RWPE1 (cell line): ENCODE measurements at regions not wholly inside any gene's neighbourhood (a gene's known extent, or its start where the extent isn't known, plus 50 kb on each side); places are given as distances from the start of the nearest gene placed in this dataset.

Source experiments
- CTCF ChIA-PET: fragments of 350-600 bp; sonication (Branson Sonifier 250); formaldehyde crosslinking; extraction: SDS; loops from one replicate; lab custom pipeline; 2021; lab: Yijun Ruan, JAX
- POLR2A ChIA-PET: fragments of 400-600 bp; formaldehyde crosslinking; extraction: SDS; loops from one replicate; lab custom pipeline; 2020; ENCODE audit warnings: antibody characterized with exemption; ENCODE audit not compliant: low non-redundant PET; lab: Yijun Ruan, JAX
- DNase-seq: peaks from one replicate; pipeline ENCODE4 v3.0.0; 2012; ENCODE audit warnings: low spot score
- H3K27ac ChIP-seq: fragments of 450-650 bp; 2 replicates; pipeline ENCODE4 v1.5.1; 2017
- CTCF ChIP-seq: fragments of 450-650 bp; conservative IDR thresholded peaks from 2 replicates; pipeline ENCODE4 v1.5.1; 2017; ENCODE audit warnings: low read depth, mild to moderate bottlenecking

- ChIA-PET POLR2A (interaction anchor here (0.5 kb wide), 1 partner anchor 149 kb away, joined by 5 read pairs; no protein-coding TSS in a partner anchor), CTCF (no interaction called here)
- no peak for DNase-seq
- no peak for TF ChIP-seq CTCF
- no peak overlapping the region for H3K27ac ChIP-seq
Observed at GRCh38 chr7:98464558-98464940, 63.7 kb upstream of the BAIAP2L1 start.

GRCh38 chr7:98463837-98464557 is 63.1 kb upstream of the BAIAP2L1 start:
- CTCF ChIA-PET, result interaction anchor here (0.9 kb wide), 1 partner anchor 43 kb away, joined by 6 read pairs; no protein-coding TSS in a partner anchor
- TF ChIP-seq CTCF, result no peak
- H3K27ac ChIP-seq, result no peak overlapping the region
- DNase-seq, result no peak
- POLR2A ChIA-PET, result interaction anchor here (0.5 kb wide), 1 partner anchor 190 kb away, joined by 5 read pairs; no protein-coding TSS in a partner anchor

GRCh38 chr7:98462911-98463633 is 62.2 kb upstream of the BAIAP2L1 start:
- ChIA-PET CTCF (interaction anchor here (0.9 kb wide), 1 partner anchor 42 kb away, joined by 6 read pairs; no protein-coding TSS in a partner anchor), POLR2A (no interaction called here)
- no peak for TF ChIP-seq CTCF
- no peak overlapping the region for H3K27ac ChIP-seq
- DNase-seq, result no peak

- CTCF ChIA-PET, result interaction anchor here (0.6 to 1.4 kb wide), 3 partner anchors 43 to 303 kb away, joined by 3 to 8 read pairs (median 5); no protein-coding TSS in a partner anchor
- TF ChIP-seq CTCF, result no peak
- POLR2A ChIA-PET, result no interaction called here
- DNase-seq, result no peak
- H3K27ac ChIP-seq, result no peak overlapping the region
Observed at GRCh38 chr7:98460902-98461301, 60.0 kb upstream of the BAIAP2L1 start.

GRCh38 chr7:98459529-98459928 is 58.6 kb upstream of the BAIAP2L1 start:
- no peak for DNase-seq
- CTCF ChIA-PET, result no interaction called here
- H3K27ac ChIP-seq, result no peak overlapping the region
- TF ChIP-seq CTCF, result no peak
- POLR2A ChIA-PET, result no interaction called here

GRCh38 chr7:98458090-98458875 is 57.4 kb upstream of the BAIAP2L1 start:
- no peak overlapping the region for H3K27ac ChIP-seq
- TF ChIP-seq CTCF, result no peak
- no peak for DNase-seq
- POLR2A ChIA-PET, result no interaction called here
- CTCF ChIA-PET, result interaction anchor here (0.9 kb wide), 1 partner anchor 254 kb away, joined by 3 read pairs; no protein-coding TSS in a partner anchor
